Spleen (tissue), 11 donors: ENCODE measurements at regions not wholly inside any gene's neighbourhood (a gene's known extent, or its start where the extent isn't known, plus 50 kb on each side); places are given as distances from the start of the nearest gene placed in this dataset.
"Not testable (repeated sequence)": the region's sequence is repeated elsewhere in the genome, so short reads cannot be mapped to it uniquely, and the experiment has no call there.

Source experiments
- DNase-seq: peaks from one replicate; pipeline ENCODE4 v3.0.0-alpha.2; 2020
- H3K27ac ChIP-seq, 8 donors: fragments of 200-600 bp; sonication (generic) in 7 of 8; 1 replicate in 4 of 8; 2 replicates in 4 of 8; pipeline versions ENCODE4 v1.5.0 to v1.8.0; 2016 to 2021; ENCODE audit warnings: inconsistent platforms in 4 of 8, mild to moderate bottlenecking in 4 of 8, moderate library complexity in 1 of 8
- H3K27me3 ChIP-seq, 7 donors: fragments of 200-600 bp; sonication (generic) in 6 of 7; replicated peaks in 1 of 7; 1 replicate in 4 of 7; 2 replicates in 3 of 7; pipeline versions ENCODE4 v1.5.0 to v1.8.0; 2016 to 2021; ENCODE audit warnings: inconsistent platforms in 3 of 7, mild to moderate bottlenecking in 1 of 7
- H3K36me3 ChIP-seq, 6 donors: fragments of 200-600 bp; sonication (generic) in 5 of 6; 1 replicate in 4 of 6; 2 replicates in 2 of 6; pipeline versions ENCODE4 v1.5.0 to v1.8.0; 2016 to 2021; ENCODE audit warnings: inconsistent platforms in 2 of 6
- H3K4me1 ChIP-seq, 6 donors: fragments of 200-600 bp; sonication (generic) in 5 of 6; 1 replicate in 3 of 6; 2 replicates in 3 of 6; pipeline versions ENCODE4 v1.5.0 to v1.8.0; 2016 to 2021; ENCODE audit warnings: inconsistent platforms in 3 of 6
- H3K4me3 ChIP-seq, 8 donors: fragments of 200-600 bp; sonication (generic) in 7 of 8; 1 replicate in 4 of 8; 2 replicates in 4 of 8; pipeline versions ENCODE4 v1.5.0 to v1.8.0; 2016 to 2021; ENCODE audit warnings: inconsistent platforms in 4 of 8, mild to moderate bottlenecking in 4 of 8, moderate library complexity in 2 of 8
- H3K9me3 ChIP-seq, 8 donors: fragments of 200-600 bp; sonication (generic) in 7 of 8; 1 replicate in 4 of 8; 2 replicates in 4 of 8; pipeline versions ENCODE4 v1.5.0 to v1.8.0; 2016 to 2021; ENCODE audit warnings: inconsistent platforms in 4 of 8
- CTCF ChIP-seq, 11 experiments: fragments of 200-600 bp in 7 of 11; fragments of 450-650 bp in 4 of 11; sonication (generic) in 4 of 11; IDR thresholded peaks in 8 of 11; conservative IDR thresholded peaks in 3 of 11; 1 replicate in 7 of 11; 2 replicates in 4 of 11; pipeline versions ENCODE4 v1.4.0 to v1.8.0; 2016 to 2021; ENCODE audit warnings: antibody characterized with exemption in 11 of 11, inconsistent platforms in 4 of 11, mild to moderate bottlenecking in 1 of 11
- POLR2A ChIP-seq, 3 donors: fragments of 450-650 bp; IDR thresholded peaks; one replicate each; pipeline ENCODE4 v1.5.1; 2017; ENCODE audit warnings: antibody characterized with exemption in 3 of 3, mild to moderate bottlenecking in 1 of 3
- POLR2AphosphoS5 ChIP-seq, 3 donors: sonication (generic); formaldehyde crosslinking; IDR thresholded peaks; one replicate each; pipeline ENCODE4 v1.5.1; 2017; ENCODE audit warnings: antibody characterized with exemption in 3 of 3
- WGBS, 5 donors: extraction: QIAGEN DNeasy Blood & Tissue Kit in 3 of 5; methylation state at CpG; one replicate each; pipeline versions ENCODE4 v1.1.5 to v1.1.7; 2013 to 2018; 5-methylcytosine and 5-hydroxymethylcytosine counted together
- intact Hi-C: fragments of 100-400 bp; cut with DNase I; formaldehyde crosslinking; loops from one replicate; pipeline ENCODE4 v1.15.0; 2023; ENCODE audit warnings: low total_unique reads
- donor health status: healthy with polysubstance abuse.
- donor health status: DM: no; HTN: no; CAD: no; lungs with moderate emphysema.
- donor health status: DM: no; HTN: no; CAD: no.
- donor health status: Bipolar disorder and iron deficiency.
- donor health status: healthy.
- donor health status: DM: no; HTN: no; CAD: no.
- donor health status: DM: yes; HTN: yes; CAD: no.

- H3K27me3 ChIP-seq = no peaks in the 10 kb centered on the region
- WGBS, 5 donors = 68 to 85% (median 74%) methylated on average over 5 of the region's 5 CpGs
- no peak overlapping the region for H3K4me3 ChIP-seq
- no peak overlapping the region for H3K27ac ChIP-seq
- intact Hi-C loops = no loop called here
- TF ChIP-seq POLR2AphosphoS5 (IDR thresholded peaks at IDR 0.05) (no peak), POLR2A (IDR thresholded peaks at IDR 0.05) (no peak), CTCF (IDR thresholded peaks at IDR 0.05 in 8 of 11, conservative IDR thresholded peaks at IDR 0.05 in 3 of 11) (no peak)
- DNase-seq = no peak
- no peaks in the 10 kb centered on the region for H3K36me3 ChIP-seq
- no peaks in the 10 kb centered on the region for H3K9me3 ChIP-seq
- H3K4me1 ChIP-seq = peaks cover 0 to 3% (median 0%) of the 10 kb centered on the region in 6 donors
These were observed 536.8 kb upstream of the NRP1 start for GRCh38 chr10:33871061-33871956.

GRCh38 chr10:33869481-33869880 is 535.0 kb upstream of the NRP1 start:
- Histone ChIP-seq H3K9me3 (no peaks in the 10 kb centered on the region), H3K27ac (no peak overlapping the region), H3K36me3 (no peaks in the 10 kb centered on the region), H3K4me1 (peaks cover 0 to 3% (median 0%) of the 10 kb centered on the region in 6 donors), H3K27me3 (no peaks in the 10 kb centered on the region), H3K4me3 (no peak overlapping the region)
- intact Hi-C loops = no loop called here
- WGBS, 5 donors = 77 to 88% (median 83%) methylated on average over 2 of the region's 2 CpGs
- TF ChIP-seq POLR2AphosphoS5 (IDR thresholded peaks at IDR 0.05) (no peak), POLR2A (IDR thresholded peaks at IDR 0.05) (no peak), CTCF (IDR thresholded peaks at IDR 0.05 in 8 of 11, conservative IDR thresholded peaks at IDR 0.05 in 3 of 11) (no peak)
- DNase-seq = no peak

GRCh38 chr10:33869028-33869427 is 534.6 kb upstream of the NRP1 start:
- H3K36me3 ChIP-seq = no peaks in the 10 kb centered on the region
- no peaks in the 10 kb centered on the region for H3K27me3 ChIP-seq
- peaks cover 0 to 3% (median 0%) of the 10 kb centered on the region in 6 donors for H3K4me1 ChIP-seq
- H3K9me3 ChIP-seq = no peaks in the 10 kb centered on the region
- DNase-seq = no peak
- 71 to 81% (median 77%) methylated on average over 3 of the region's 3 CpGs for WGBS, 5 donors
- TF ChIP-seq POLR2AphosphoS5 (IDR thresholded peaks at IDR 0.05) = no peak
- TF ChIP-seq CTCF (IDR thresholded peaks at IDR 0.05 in 8 of 11, conservative IDR thresholded peaks at IDR 0.05 in 3 of 11) = no peak
- TF ChIP-seq POLR2A (IDR thresholded peaks at IDR 0.05) = no peak
- H3K27ac ChIP-seq = no peak overlapping the region
- intact Hi-C loops = no loop called here
- no peak overlapping the region for H3K4me3 ChIP-seq

GRCh38 chr10:33867199-33867789 is 532.8 kb upstream of the NRP1 start:
- H3K36me3 ChIP-seq, H3K27me3 ChIP-seq, H3K27ac ChIP-seq, H3K9me3 ChIP-seq, DNase-seq, H3K4me1 ChIP-seq, intact Hi-C loops, H3K4me3 ChIP-seq: not testable (repeated sequence)
- 81 to 92% (median 85%) methylated on average over 8 of the region's 8 CpGs for WGBS, 5 donors
